Ishikawa (cell line): ENCODE measurements at regions not wholly inside any gene's neighbourhood (a gene's known extent, or its start where the extent isn't known, plus 50 kb on each side); places are given as distances from the start of the nearest gene placed in this dataset.

Source experiments
- CEBPB ChIP-seq: IDR thresholded peaks from 2 replicates; pipeline ENCODE4 v1.6.1; 2012
- EGR1 ChIP-seq: IDR thresholded peaks from 2 replicates; pipeline ENCODE4 v1.6.1; 2012
- EP300 ChIP-seq: IDR thresholded peaks from 2 replicates; pipeline ENCODE4 v1.6.1; 2012; ENCODE audit warnings: borderline replicate concordance
- FOXM1 ChIP-seq: IDR thresholded peaks from 2 replicates; pipeline ENCODE4 v1.6.1; 2012; ENCODE audit warnings: low read depth, borderline replicate concordance
- RAD21 ChIP-seq: IDR thresholded peaks from 2 replicates; pipeline ENCODE4 v1.6.1; 2012; ENCODE audit warnings: low read depth
- YY1 ChIP-seq: IDR thresholded peaks from 2 replicates; pipeline ENCODE4 v1.6.1; 2012; ENCODE audit warnings: low read depth

DNA sequence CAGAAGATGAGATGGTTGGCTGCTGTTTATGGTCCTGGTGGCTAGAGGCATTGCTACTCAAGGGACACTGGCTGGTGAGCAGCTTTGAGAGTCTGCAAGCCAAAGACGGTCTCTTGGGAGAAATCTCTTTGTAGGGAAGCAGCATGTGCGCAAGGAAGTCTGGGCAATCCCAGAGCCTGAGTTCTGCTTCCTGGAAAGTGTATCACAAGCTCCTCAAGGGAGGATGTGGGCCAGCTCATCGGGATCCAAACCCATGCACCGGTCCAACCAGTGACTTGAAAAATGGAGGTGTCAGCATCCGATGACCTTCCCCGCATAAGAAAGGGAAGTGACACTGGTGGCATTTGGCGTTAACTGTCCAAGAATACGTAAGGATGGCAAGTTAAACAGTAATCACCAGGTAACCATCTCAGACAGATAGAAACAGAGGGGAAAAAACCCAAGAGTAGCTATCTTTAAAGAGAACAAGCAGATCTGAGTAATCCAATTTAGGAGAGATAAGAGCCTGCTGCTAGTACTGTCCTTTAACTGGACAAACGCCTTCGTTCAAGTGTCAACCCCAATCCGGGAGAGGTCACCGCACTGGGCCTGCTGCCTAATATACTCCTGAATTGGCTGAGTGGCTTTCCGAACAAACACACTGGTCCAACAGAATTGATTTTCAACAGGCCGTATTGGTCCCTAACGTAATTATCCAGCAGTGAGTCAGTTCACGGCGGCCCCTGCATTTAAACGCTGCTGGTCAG is 303.0 kb upstream of the ZFHX3 start:
- TF ChIP-seq RAD21: no peak
- TF ChIP-seq EP300: no peak
- TF ChIP-seq CEBPB: no peak
- no peak for TF ChIP-seq YY1
- TF ChIP-seq FOXM1: no peak
- TF ChIP-seq EGR1: no peak
